ENCODE measurements at regions not wholly inside any gene's neighbourhood (a gene's known extent, or its start where the extent isn't known, plus 50 kb on each side); places are given as distances from the start of the nearest gene placed in this dataset.
"Not testable (repeated sequence)": the region's sequence is repeated elsewhere in the genome, so short reads cannot be mapped to it uniquely, and the experiment has no call there.

DNA sequence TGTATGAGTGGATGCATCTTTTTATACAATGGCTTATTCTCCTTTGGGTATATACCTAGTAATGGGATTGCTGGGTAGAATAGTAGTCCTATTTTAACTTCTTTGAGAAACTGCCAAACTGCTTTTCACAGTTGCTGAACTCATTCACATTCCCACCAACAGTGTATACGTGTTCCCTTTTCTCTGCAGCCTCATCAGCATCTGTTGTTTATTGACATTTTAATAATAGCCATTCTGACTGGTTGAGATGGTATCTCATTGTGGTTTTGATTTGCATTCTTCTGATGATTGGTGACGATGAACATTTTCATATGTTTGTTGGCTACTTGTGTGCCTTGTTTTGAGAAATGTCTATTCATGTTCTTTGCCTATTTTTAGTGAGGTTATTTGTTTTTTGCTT, 687.0 kb upstream of the EPHA5 start:
- DNase-seq = no peak

DNA sequence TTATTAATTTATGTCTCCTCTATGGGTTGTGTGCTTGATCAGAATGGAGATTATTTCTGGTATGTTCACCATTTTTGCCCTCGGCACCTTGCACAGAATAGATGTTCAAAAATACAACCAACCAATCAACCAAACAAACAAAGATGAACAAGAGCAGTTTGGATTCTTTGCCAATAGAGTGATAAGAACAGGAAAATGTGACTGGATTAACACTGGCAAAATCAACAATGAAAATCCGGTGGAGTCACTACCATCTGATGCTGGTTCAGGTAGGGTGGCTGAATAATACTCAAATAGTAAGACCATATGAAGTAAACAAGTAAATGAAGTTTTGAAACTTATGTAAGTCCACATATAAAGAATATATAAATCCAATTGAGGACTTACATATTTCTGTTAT, 685.0 kb upstream of the EPHA5 start:
- no peak for DNase-seq

GRCh38 chr4:66351761-66352160, 681.5 kb upstream of the EPHA5 start:
- DNase-seq = no peak

GRCh38 chr4:66340286-66340893, 670.1 kb upstream of the EPHA5 start:
- DNase-seq = no peak

- no peak for DNase-seq
These were observed 668.7 kb upstream of the EPHA5 start for GRCh38 chr4:66339007-66339406.

GRCh38 chr4:66331761-66332160, 661.5 kb upstream of the EPHA5 start:
- DNase-seq = no peak

GRCh38 chr4:66330125-66330524, 659.8 kb upstream of the EPHA5 start:
- no peak for DNase-seq

GRCh38 chr4:66328803-66329574, 658.7 kb upstream of the EPHA5 start:
- DNase-seq = no peak

DNA sequence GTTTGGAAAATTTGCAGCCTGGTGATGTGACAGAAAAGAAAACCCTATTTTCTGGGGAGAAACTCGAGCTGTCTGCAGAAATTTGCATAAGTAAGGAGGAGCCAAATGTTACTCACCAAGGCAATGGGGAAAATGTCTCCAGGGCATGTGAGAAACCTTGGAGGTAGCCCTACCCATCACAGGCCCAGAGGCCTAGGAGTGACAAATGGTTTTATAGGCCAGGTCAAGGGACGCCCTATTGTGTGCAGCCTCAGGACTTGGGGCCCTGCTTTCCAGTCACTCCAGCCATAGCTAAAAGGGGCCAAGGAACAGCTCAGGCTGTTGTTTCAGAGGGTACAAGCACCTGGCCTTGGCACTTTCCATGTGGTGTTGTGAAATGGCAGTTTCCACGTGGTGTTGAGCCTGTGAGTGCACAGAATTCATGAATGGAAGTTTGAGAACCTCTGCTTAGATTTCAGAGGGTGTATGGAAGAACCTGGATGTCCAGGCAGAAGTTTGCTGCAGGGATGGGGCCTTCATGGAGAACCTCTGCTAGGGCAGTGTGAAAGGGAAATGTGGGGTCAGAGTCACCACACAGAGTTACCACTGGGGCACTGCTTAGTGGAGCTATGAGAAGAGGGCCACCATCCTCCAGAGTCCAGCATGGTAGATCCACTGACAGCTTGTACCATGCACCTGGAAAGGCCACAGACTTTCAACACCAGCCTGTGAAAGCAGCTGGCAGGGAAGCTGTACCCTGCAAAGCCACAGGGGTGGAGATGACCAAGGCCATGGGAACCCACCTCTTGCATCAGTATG, 637.6 kb upstream of the EPHA5 start:
- DNase-seq = no peak

DNA sequence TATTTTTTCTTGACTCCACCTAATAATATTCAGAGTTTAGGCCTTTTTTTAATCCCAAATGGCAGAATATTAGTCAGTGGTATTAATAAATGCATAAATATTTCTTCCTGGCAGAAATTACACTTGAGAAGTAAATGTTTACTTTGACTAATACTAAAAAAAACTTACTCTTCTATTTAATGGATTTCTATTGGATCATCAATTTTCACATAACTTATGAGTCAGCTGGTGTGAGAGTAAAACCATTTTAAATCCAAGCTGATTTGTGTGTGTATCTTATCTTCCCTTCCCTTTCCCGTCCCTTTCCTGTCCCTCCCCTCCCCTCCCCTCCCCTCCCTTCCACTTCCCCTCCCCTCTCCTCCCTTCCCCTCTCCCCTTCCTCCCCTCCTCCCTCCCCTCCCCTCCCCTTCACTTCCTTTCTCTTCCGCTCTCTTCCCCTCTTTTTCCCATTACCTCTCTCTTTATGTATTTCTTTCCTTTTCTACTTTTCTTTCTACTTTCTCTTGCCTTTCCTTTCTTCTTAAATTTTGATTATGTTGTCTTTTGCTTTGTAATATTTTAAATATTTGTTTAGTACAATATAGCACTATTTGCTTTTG, 630.1 kb upstream of the EPHA5 start:
- DNase-seq = no peak

DNA sequence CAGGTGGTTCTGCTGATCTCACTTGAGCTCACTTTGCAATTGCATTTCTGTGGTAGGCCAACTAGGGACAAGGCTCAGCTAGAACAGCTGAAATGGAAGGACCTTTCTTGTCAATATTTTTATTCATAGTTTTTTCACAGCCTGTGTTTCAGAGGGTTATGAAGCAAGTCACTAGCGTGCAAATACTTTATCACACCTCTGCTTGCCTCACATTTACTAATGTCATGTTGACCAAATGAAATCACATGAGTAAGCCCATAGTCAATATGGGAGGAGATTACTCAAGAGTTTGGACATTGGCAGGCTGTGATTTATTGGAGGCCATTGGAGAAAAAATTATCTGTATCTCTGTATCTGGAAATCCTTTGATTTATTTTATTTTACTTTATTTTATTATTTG, 628.3 kb upstream of the EPHA5 start:
- DNase-seq = no peak

DNA sequence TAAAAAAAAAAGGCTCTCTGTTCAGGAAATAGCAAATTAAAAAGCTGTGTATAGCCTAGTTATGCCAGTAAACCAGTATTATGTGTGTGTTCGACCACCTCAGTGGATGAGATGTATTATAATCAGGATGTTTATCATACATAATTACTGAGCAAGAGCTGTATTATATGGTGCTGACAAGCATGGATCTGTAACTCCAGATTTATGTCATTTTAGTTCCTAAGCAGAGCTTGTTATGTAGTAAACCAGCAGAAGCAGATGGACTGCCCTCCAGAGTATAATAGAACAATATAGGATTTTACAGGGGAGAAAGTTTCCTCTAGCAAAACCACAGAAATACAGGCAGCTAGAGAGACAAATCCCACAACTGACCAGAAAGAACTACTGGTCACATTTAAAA, 627.4 kb upstream of the EPHA5 start:
- DNase-seq = no peak

DNA sequence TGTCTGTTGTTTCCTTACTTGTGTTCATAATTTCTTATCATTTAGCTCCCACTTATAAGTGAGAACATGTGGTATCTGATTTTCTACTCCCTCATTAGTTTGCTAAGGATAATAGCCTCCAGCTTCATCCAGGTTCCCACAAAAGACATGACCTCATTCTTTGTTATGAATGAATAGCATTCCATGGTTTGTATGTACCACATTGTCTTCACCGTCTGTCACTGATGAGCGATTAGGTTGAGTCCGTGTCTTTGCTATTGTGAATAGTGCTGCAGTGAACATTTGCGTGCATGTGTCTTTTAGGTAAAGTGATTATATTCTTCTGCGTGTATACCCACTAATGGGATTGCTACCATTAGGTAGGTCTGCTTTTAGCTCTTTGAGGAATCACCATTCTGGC, 624.3 kb upstream of the EPHA5 start:
- no peak for DNase-seq

GRCh38 chr4:66284991-66285451, 614.7 kb upstream of the EPHA5 start:
- DNase-seq = no peak

DNA sequence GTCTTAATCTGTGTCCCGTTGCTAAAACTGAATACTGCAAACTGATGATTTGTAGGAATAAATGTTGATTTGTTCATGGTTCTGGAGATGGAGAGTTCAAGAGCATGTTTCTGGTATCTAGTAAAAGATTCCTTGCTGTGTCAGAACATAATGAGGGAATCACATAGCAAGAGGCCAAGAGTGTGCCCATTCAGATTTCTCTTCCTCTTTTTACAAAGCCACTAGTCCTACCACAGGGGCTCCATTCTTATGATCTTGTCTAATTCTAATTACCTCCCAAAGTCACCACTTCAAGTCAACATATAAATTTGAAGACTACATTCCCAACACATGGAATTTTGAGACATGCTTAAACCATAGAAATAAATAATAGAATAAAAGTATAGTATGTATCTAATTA, 608.8 kb upstream of the EPHA5 start:
- no peak for DNase-seq

DNA sequence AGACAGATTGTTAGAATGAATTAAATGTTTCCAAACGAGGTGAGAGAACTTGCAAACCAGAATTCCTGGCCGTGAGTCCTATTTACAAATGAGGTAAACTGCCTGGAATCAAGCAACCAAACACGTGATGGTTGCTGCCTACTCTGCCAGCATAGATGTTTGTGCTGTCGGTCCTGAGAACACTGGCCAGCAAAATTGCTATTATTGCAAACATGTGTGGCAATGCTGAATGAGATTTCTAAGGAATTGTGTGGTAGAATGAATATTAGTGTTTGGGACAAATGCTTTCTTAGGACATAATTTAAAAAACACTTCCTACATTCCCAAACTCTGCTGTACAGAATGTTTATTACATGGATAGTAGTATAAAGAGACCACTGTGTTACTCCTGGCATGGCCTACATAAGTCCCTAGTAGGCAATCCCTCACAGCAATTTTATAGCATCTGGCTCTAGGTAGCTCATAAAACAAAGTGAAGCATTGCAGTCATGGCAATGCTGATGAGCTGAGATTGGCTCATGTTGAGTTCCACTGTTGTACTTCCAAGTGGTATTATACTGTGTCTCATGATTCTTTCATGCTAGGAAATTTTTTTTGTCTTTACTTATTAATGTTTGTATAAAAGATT, 605.2 kb upstream of the EPHA5 start:
- no peak for DNase-seq

DNA sequence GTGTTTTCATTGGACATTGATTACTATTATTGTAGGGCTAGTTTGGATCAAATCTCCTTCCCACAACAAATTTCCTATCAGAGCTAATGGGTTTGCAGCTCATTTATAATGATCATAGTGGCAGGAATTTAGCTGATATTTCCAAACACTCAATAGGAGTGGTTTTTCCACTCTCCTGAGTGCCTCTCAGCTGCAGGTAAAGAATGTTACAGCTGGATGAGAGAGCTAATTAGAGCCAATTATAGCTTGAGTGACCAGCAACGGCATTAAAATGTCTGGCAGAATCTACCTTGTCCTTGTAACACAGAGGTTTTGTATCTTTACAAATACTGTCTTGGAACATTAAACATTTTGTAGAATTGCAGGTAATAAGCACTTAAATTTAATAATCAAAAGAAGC, 602.8 kb upstream of the EPHA5 start:
- no peak for DNase-seq

DNA sequence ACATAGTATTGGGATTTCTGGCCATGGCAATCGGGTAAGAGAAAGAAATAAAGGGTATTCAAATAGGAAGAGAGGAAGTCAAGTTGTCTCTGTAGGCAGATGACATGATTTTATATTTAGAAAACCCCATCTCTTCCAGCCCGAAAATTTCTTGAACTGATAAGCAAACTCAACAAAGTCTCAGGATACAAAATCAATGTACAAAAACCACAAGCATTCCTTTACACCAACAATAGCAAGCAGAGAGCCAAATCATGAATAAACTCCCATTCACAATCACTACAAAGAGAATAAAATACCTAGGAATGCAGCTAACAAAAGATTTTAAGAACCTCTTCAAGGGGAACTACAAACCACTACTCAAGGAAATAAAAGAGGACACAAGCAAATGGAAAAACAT, 600.1 kb upstream of the EPHA5 start:
- DNase-seq = not testable (repeated sequence)

DNA sequence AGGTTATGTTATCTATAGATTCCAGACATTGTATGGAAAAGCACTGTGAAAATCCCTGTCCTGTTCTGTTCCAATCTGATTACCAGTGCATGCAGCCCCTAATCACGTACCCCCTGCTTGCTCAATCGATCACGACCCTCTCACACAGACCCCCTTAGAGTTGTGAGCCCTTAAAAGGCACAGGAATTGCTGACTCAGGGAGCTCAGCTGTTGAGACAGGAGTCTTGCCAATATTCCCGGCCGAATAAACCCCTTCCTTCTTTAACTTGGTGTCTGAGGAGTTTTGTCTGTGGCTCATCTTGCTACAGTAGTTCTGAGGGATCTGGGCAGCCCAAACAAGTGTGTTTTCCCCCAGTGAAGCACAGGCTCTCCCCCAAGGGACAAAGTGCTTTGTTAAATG, 596.3 kb upstream of the EPHA5 start:
- not testable (repeated sequence) for DNase-seq

- DNase-seq = no peak
These were observed 595.7 kb upstream of the EPHA5 start for GRCh38 chr4:66266035-66266434.

GRCh38 chr4:66252291-66252690, 582.0 kb upstream of the EPHA5 start:
- DNase-seq = no peak

DNA sequence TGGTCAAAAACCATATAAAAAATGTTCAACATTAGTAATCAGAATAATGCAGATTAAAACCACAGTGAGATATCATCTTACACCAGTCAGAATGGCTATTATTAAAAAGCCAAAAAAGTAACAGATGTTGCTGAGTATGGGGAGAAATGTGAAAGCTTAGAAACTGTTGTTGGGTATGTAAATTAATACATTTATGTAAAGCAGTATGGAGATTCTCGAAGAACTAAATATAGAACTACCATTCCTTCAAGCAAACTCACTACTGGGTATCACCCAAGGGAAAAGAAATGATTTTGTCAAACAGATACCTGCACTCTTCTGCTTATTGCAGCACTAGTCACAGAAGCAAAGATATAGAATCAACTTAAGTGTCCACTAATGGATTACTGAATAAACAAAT, 576.4 kb upstream of the EPHA5 start:
- DNase-seq = no peak

DNA sequence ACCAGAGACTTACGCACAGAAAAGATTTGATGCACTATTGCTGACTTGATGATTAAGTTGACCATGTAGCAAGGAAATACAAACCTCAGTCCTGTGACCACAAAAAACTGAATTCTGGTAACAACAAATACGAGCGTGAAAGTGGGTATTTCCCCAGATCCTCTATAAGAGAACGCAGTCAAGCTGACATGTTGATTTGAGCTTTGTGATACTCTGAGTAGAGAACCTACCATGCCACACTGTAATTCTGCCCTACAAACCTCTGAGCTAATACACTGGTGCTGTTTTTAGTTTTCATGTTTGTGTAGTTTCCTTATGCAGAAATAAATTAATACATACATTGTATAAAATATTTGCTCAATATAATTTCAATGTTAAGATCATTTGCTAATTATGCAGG, 565.6 kb upstream of the EPHA5 start:
- DNase-seq = no peak

Data from CD4-positive, alpha-beta T cell treated with Interleukin-21 for 1 hour (primary cell).